HCT116 (cell line): ENCODE measurements at regions not wholly inside any gene's neighbourhood (a gene's known extent, or its start where the extent isn't known, plus 50 kb on each side); places are given as distances from the start of the nearest gene placed in this dataset.

ENCODE experiments used
- ATAC-seq: fragments of 200-7000 bp; cut with Tn5 transposase; 2 replicates; pipeline ENCODE4 v1.9.1; 2020; ENCODE audit warnings: mild to moderate bottlenecking, moderate library complexity
- BruUV-seq: library from RNA; stranded (reverse); fragments of 400-500 nt; replicated peaks from 2 replicates; lab custom pipeline; 2021; lab: Mats Ljungman, UMichigan
- CTCF ChIA-PET: fragments of 300-600 bp; sonication (Branson Sonifier 250); formaldehyde crosslinking; loops from one replicate; lab custom pipeline; 2021; ENCODE audit warnings: antibody characterized with exemption; lab: Charles Lee
- POLR2A ChIA-PET: fragments of 300-600, 350-600 bp; sonication (Branson Sonifier 250); formaldehyde crosslinking; loops from one replicate; lab custom pipeline; 2021; ENCODE audit warnings: antibody characterized with exemption; lab: Charles Lee
- RAD21 ChIA-PET, 2 experiments: fragments of 300-600 bp; sonication (Branson Sonifier 250); formaldehyde crosslinking; loops; one replicate each; lab custom pipeline; 2023; ENCODE audit warnings: low total read pairs in 2 of 2; ENCODE audit not compliant: uncharacterized antibody in 2 of 2, unreplicated experiment in 2 of 2, low non-redundant PET in 1 of 2; lab: Charles Lee
- DNase-seq: peaks from one replicate; pipeline ENCODE4 v3.0.0-alpha.2; 2010; ENCODE audit warnings: low read depth, low spot score
- H2AFZ ChIP-seq: fragments of 200-600 bp; shearing (Covaris generic), sonication (generic); 2 replicates; pipeline ENCODE4 v1.6.1; 2017; ENCODE audit warnings: low read depth, mixed run types, mixed read lengths, antibody characterized with exemption, low read length; ENCODE audit not compliant: poor library complexity, severe bottlenecking
- H3K27ac ChIP-seq: 2 replicates; pipeline ENCODE4 v1.5.1; 2012; ENCODE audit warnings: low read depth, low read length
- H3K27me3 ChIP-seq: fragments of 200-600 bp; sonication (generic); 2 replicates; pipeline ENCODE4 v1.6.1; 2016; ENCODE audit warnings: mixed run types, low read length, mixed read lengths; ENCODE audit not compliant: insufficient read depth
- H3K36me3 ChIP-seq, 2 experiments: fragments of 200-500 bp in 1 of 2; fragments of 200-600 bp in 1 of 2; sonication (Bioruptor generic) in 1 of 2; sonication (generic) in 1 of 2; 2 replicates each; pipeline versions ENCODE4 v1.5.1 to v1.6.1; 2014 to 2016; ENCODE audit warnings: low read length in 2 of 2, inconsistent platforms in 1 of 2, mixed read lengths in 1 of 2, mixed run types in 1 of 2; ENCODE audit not compliant: insufficient read depth in 2 of 2, control insufficient read depth in 1 of 2
- H3K4me1 ChIP-seq, 2 experiments: fragments of 200-600 bp in 1 of 2; sonication (generic) in 1 of 2; 2 replicates each; pipeline versions ENCODE4 v1.5.1 to v1.6.1; 2012 to 2017; ENCODE audit warnings: low read length in 2 of 2, inconsistent platforms in 1 of 2, mild to moderate bottlenecking in 1 of 2, mixed read lengths in 1 of 2, mixed run types in 1 of 2, moderate library complexity in 1 of 2; ENCODE audit not compliant: insufficient read depth in 2 of 2, control insufficient read depth in 1 of 2
- H3K4me2 ChIP-seq: fragments of 200-600 bp; sonication (generic); 2 replicates; pipeline ENCODE4 v1.6.1; 2017; ENCODE audit warnings: mixed run types, low read length, mixed read lengths
- H3K4me3 ChIP-seq, 2 experiments: fragments of 200-600 bp in 1 of 2; sonication (generic) in 1 of 2; replicated peaks in 1 of 2; 2 replicates each; pipeline ENCODE4 v1.5.1; 2011 to 2016; ENCODE audit warnings: low read length in 2 of 2, control low read depth in 1 of 2, low read depth in 1 of 2, mild to moderate bottlenecking in 1 of 2, mixed read lengths in 1 of 2, mixed run types in 1 of 2
- H3K79me2 ChIP-seq: fragments of 200-600 bp; sonication (generic); 2 replicates; pipeline ENCODE4 v1.6.1; 2017; ENCODE audit warnings: mild to moderate bottlenecking, mixed run types, low read length, moderate library complexity, mixed read lengths; ENCODE audit not compliant: insufficient read depth
- H3K9ac ChIP-seq: fragments of 200-600 bp; sonication (generic); 2 replicates; pipeline ENCODE4 v1.6.1; 2016; ENCODE audit warnings: low read length, mixed read lengths
- H3K9me2 ChIP-seq: fragments of 200-600 bp; sonication (generic), shearing (Covaris generic); 2 replicates; pipeline ENCODE4 v1.6.1; 2017; ENCODE audit warnings: mixed run types, mild to moderate bottlenecking, moderate library complexity; ENCODE audit not compliant: insufficient read depth
- H3K9me3 ChIP-seq, 2 experiments: fragments of 200-500 bp in 1 of 2; fragments of 200-600 bp in 1 of 2; sonication (Bioruptor generic) in 1 of 2; sonication (generic) in 1 of 2; 2 replicates each; pipeline ENCODE4 v1.6.1; 2014 to 2017; ENCODE audit warnings: low read length in 2 of 2, mixed read lengths in 2 of 2, inconsistent platforms in 1 of 2, low read depth in 1 of 2, mild to moderate bottlenecking in 1 of 2, mixed run types in 1 of 2, moderate library complexity in 1 of 2; ENCODE audit not compliant: control insufficient read depth in 1 of 2, insufficient read depth in 1 of 2
- H4K20me1 ChIP-seq: fragments of 200-600 bp; sonication (generic), shearing (Covaris generic); 2 replicates; pipeline ENCODE4 v1.6.1; 2017; ENCODE audit warnings: mixed run types, mild to moderate bottlenecking, moderate library complexity; ENCODE audit not compliant: insufficient read depth
- ATF3 ChIP-seq: IDR thresholded peaks from 2 replicates; pipeline ENCODE4 v1.6.1; 2012
- CEBPB ChIP-seq: IDR thresholded peaks from 2 replicates; pipeline ENCODE4 v1.6.1; 2012; ENCODE audit warnings: low read depth
- CTCF ChIP-seq, 3 experiments: fragments of 200-600 bp in 1 of 3; sonication (generic) in 1 of 3; IDR thresholded peaks in 2 of 3; conservative IDR thresholded peaks in 1 of 3; 2 replicates each; pipeline ENCODE4 v1.5.1; 2012 to 2017; ENCODE audit warnings: low read depth in 2 of 3, low read length in 2 of 3, antibody characterized with exemption in 1 of 3, borderline replicate concordance in 1 of 3, control low read depth in 1 of 3, mild to moderate bottlenecking in 1 of 3, mixed read lengths in 1 of 3, mixed run types in 1 of 3, moderate library complexity in 1 of 3; ENCODE audit not compliant: insufficient read depth in 1 of 3
- EGR1 ChIP-seq: IDR thresholded peaks from 2 replicates; pipeline ENCODE4 v1.6.1; 2012; ENCODE audit warnings: low read depth
- EZH2phosphoT487 ChIP-seq: fragments of 200-600 bp; IDR thresholded peaks from 2 replicates; pipeline ENCODE4 v1.6.1; 2018; ENCODE audit warnings: antibody characterized with exemption, borderline replicate concordance
- FOSL1 ChIP-seq: IDR thresholded peaks from 2 replicates; pipeline ENCODE4 v1.6.1; 2012; ENCODE audit warnings: low read depth
- MAX ChIP-seq: IDR thresholded peaks from 2 replicates; pipeline ENCODE4 v1.6.1; 2012
- POLR2AphosphoS5 ChIP-seq: IDR thresholded peaks from 2 replicates; pipeline ENCODE4 v1.6.1; 2011; ENCODE audit warnings: mild to moderate bottlenecking, low read depth, low read length, moderate library complexity
- REST ChIP-seq: IDR thresholded peaks from 2 replicates; pipeline ENCODE4 v1.6.1; 2012; ENCODE audit warnings: low read depth
- SIN3A ChIP-seq: IDR thresholded peaks from 2 replicates; pipeline ENCODE4 v1.6.1; 2012; ENCODE audit warnings: low read depth
- SP1 ChIP-seq: IDR thresholded peaks from 2 replicates; pipeline ENCODE4 v1.6.1; 2012; ENCODE audit warnings: low read depth
- SRF ChIP-seq: IDR thresholded peaks from 2 replicates; pipeline ENCODE4 v1.6.1; 2012; ENCODE audit warnings: low read depth
- TCF7L2 ChIP-seq: IDR thresholded peaks from 2 replicates; pipeline ENCODE4 v1.7.0; 2011; ENCODE audit warnings: borderline replicate concordance, inconsistent platforms; ENCODE audit not compliant: insufficient read depth, insufficient read length; ENCODE audit errors: extremely low read depth
- YY1 ChIP-seq: IDR thresholded peaks from 2 replicates; pipeline ENCODE4 v1.6.1; 2011; ENCODE audit warnings: low read length, low read depth, moderate library complexity, mild to moderate bottlenecking; ENCODE audit not compliant: insufficient replicate concordance; ENCODE audit errors: extremely low read depth
- ZBTB33 ChIP-seq: IDR thresholded peaks from 2 replicates; pipeline ENCODE4 v1.6.1; 2011; ENCODE audit warnings: mild to moderate bottlenecking, low read length, moderate library complexity; ENCODE audit not compliant: insufficient replicate concordance; ENCODE audit errors: extremely low read depth
- ZFX ChIP-seq: fragments of 450-650 bp; IDR thresholded peaks from 2 replicates; pipeline ENCODE4 v1.6.1; 2017
- intact Hi-C: fragments of 100-400 bp; cut with micrococcal nuclease; formaldehyde crosslinking; loops from 2 replicates; pipeline ENCODE4 v1.10.0; 2022

GRCh38 chr16:63415014-63415413 is 1378.8 kb upstream of the CDH8 start:
- peaks cover 3 to 34% of the 10 kb centered on the region in 2 experiments; a peak in 2 of 4 replicates for H3K9me3 ChIP-seq
- no peak for DNase-seq
- H3K4me3 ChIP-seq: no peak overlapping the region
- TF ChIP-seq SP1: no peak
- no peak for TF ChIP-seq ZBTB33
- TF ChIP-seq YY1: no peak
- TF ChIP-seq POLR2AphosphoS5: no peak
- TF ChIP-seq CTCF (IDR thresholded peaks at IDR 0.05 in 2 of 3, conservative IDR thresholded peaks at IDR 0.05 in 1 of 3; ENCODE audit: borderline replicate concordance in 1 of 3, insufficient read depth in 1 of 3, low read depth in 2 of 3, low read length in 2 of 3): no peak
- no peak for TF ChIP-seq ZFX
- TF ChIP-seq FOSL1: no peak
- TF ChIP-seq EZH2phosphoT487: no peak
- no peak for TF ChIP-seq REST
- no peak for TF ChIP-seq TCF7L2
- no peak for TF ChIP-seq CEBPB
- TF ChIP-seq SIN3A: no peak
- no peak for TF ChIP-seq SRF
- no peak for TF ChIP-seq ATF3
- no peak for TF ChIP-seq EGR1
- TF ChIP-seq MAX: no peak
- TF ChIP-seq, all 23 proteins: peak for 0
- BruUV-seq: no TSS peak
- H4K20me1 ChIP-seq: no peaks in the 10 kb centered on the region
- H3K79me2 ChIP-seq: no peaks in the 10 kb centered on the region
- H3K27me3 ChIP-seq: no peaks in the 10 kb centered on the region
- ChIA-PET CTCF (no interaction called here), RAD21 (no interaction called here), POLR2A (no interaction called here)
- H2AFZ ChIP-seq: no peak overlapping the region
- H3K4me2 ChIP-seq: no peak overlapping the region
- H3K4me1 ChIP-seq: no peaks in the 10 kb centered on the region
- no peaks in the 10 kb centered on the region for H3K36me3 ChIP-seq
- intact Hi-C loops: no loop called here
- H3K27ac ChIP-seq: no peak overlapping the region
- ATAC-seq: no peak
- H3K9ac ChIP-seq: no peak overlapping the region
- H3K9me2 ChIP-seq: no peaks in the 10 kb centered on the region
